Nephron progenitor cell (in vitro differentiated cells): ENCODE measurements at regions not wholly inside any gene's neighbourhood (a gene's known extent, or its start where the extent isn't known, plus 50 kb on each side); places are given as distances from the start of the nearest gene placed in this dataset.

ENCODE experiments used
- DNase-seq: peaks from one replicate; pipeline ENCODE4 v3.0.0; 2021
- H3K27ac Mint-ChIP-seq: 2 replicates; pipeline ENCODE4 v1.8.0; 2021; ENCODE audit warnings: mild to moderate bottlenecking, moderate library complexity, mixed read lengths
- H3K27me3 Mint-ChIP-seq: 2 replicates; pipeline ENCODE4 v1.8.0; 2021; ENCODE audit warnings: mild to moderate bottlenecking, low read depth, mixed read lengths; ENCODE audit not compliant: poor library complexity
- H3K36me3 Mint-ChIP-seq: 2 replicates; pipeline ENCODE4 v1.8.0; 2021; ENCODE audit warnings: low read depth, mixed read lengths
- H3K4me1 Mint-ChIP-seq: 2 replicates; pipeline ENCODE4 v1.8.0; 2021; ENCODE audit warnings: mixed read lengths
- H3K4me3 Mint-ChIP-seq: 2 replicates; pipeline ENCODE4 v1.8.0; 2021; ENCODE audit warnings: mild to moderate bottlenecking, moderate library complexity, mixed read lengths
- H3K9me3 Mint-ChIP-seq: 2 replicates; pipeline ENCODE4 v1.8.0; 2021; ENCODE audit warnings: mild to moderate bottlenecking, moderate library complexity, mixed read lengths
- TF ChIP-seq, protein P1 (sequence below): fragments of 200-600 bp; sonication (generic); IDR thresholded peaks from 2 replicates; pipeline ENCODE4 v1.5.0; 2021; ENCODE audit warnings: antibody characterized with exemption

DNA sequence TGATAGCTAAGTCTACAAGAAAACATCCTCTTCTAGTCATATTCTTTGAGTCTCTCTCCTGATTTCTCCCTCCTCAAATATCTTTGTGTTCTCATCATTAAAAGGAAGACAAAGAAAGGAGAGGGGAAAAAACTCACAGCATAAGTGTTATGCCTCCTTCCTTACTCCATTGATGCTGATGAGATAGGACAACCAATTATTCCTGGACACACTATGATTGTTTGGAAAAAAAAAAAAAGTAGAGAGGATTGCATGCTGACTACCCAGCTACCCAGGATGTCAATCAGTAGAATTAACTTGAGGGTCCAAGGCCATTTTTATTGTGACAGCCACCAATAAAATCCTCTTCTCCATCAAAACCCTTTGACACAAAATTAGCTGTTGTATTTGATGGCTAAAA lies 299.1 kb upstream of the CDH8 start:
- H3K27ac Mint-ChIP-seq = no peak overlapping the region
- no peaks in the 10 kb centered on the region for H3K36me3 Mint-ChIP-seq
- H3K27me3 Mint-ChIP-seq = no peaks in the 10 kb centered on the region
- no peak overlapping the region for H3K4me3 Mint-ChIP-seq
- no peaks in the 10 kb centered on the region for H3K4me1 Mint-ChIP-seq
- no peaks in the 10 kb centered on the region for H3K9me3 Mint-ChIP-seq
- DNase-seq = no peak
- TF ChIP-seq, protein P1, sequence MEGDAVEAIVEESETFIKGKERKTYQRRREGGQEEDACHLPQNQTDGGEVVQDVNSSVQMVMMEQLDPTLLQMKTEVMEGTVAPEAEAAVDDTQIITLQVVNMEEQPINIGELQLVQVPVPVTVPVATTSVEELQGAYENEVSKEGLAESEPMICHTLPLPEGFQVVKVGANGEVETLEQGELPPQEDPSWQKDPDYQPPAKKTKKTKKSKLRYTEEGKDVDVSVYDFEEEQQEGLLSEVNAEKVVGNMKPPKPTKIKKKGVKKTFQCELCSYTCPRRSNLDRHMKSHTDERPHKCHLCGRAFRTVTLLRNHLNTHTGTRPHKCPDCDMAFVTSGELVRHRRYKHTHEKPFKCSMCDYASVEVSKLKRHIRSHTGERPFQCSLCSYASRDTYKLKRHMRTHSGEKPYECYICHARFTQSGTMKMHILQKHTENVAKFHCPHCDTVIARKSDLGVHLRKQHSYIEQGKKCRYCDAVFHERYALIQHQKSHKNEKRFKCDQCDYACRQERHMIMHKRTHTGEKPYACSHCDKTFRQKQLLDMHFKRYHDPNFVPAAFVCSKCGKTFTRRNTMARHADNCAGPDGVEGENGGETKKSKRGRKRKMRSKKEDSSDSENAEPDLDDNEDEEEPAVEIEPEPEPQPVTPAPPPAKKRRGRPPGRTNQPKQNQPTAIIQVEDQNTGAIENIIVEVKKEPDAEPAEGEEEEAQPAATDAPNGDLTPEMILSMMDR = no peak

DNA sequence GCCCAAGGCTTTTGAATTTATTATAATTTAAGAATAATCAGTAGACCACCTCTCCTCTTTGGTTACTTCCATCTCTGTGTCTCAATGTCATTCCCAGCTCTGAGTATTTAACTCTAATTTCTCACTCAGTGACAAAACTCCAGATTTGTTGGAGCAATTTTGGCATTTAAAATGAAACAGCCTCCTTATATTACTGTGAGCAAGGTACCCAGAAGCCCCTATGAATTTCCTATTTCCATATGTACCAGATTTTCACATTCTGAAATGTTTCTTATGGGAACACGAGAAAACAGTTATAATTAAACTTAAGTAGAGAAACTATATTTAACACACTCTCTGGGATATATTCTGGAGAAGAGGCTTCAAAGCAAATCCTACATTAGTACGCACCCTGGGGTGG lies 285.4 kb upstream of the CDH8 start:
- TF ChIP-seq, protein P1 = no peak
- H3K27ac Mint-ChIP-seq = no peak overlapping the region
- no peak for DNase-seq
- no peak overlapping the region for H3K4me3 Mint-ChIP-seq
- no peaks in the 10 kb centered on the region for H3K4me1 Mint-ChIP-seq
- no peaks in the 10 kb centered on the region for H3K36me3 Mint-ChIP-seq
- H3K27me3 Mint-ChIP-seq = peaks cover 3% of the 10 kb centered on the region
- H3K9me3 Mint-ChIP-seq = no peaks in the 10 kb centered on the region

DNA sequence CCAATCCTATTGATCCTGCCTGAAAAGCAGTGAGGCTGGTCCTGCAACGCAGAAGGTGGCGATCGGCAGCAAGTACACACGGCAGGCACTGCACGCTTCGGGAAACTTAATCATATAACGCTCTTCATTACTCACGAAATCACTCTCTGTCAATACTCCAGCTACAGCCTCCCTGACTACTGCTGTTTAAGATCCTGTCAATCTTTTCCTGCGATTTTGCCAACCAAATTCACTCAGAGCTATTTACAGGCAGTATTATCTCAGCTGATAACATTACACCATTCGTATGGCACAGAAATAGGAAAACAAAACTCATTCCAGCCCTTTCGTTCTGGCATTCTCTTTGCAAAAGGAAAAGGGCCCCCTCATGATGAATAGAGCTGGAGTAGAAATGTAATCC lies 262.4 kb upstream of the CDH8 start:
- no peak for DNase-seq
- Mint-ChIP-seq H3K27ac (no peak overlapping the region), H3K36me3 (no peaks in the 10 kb centered on the region), H3K27me3 (no peaks in the 10 kb centered on the region), H3K9me3 (no peaks in the 10 kb centered on the region), H3K4me1 (no peaks in the 10 kb centered on the region), H3K4me3 (no peak overlapping the region)
- TF ChIP-seq, protein P1 = no peak

DNA sequence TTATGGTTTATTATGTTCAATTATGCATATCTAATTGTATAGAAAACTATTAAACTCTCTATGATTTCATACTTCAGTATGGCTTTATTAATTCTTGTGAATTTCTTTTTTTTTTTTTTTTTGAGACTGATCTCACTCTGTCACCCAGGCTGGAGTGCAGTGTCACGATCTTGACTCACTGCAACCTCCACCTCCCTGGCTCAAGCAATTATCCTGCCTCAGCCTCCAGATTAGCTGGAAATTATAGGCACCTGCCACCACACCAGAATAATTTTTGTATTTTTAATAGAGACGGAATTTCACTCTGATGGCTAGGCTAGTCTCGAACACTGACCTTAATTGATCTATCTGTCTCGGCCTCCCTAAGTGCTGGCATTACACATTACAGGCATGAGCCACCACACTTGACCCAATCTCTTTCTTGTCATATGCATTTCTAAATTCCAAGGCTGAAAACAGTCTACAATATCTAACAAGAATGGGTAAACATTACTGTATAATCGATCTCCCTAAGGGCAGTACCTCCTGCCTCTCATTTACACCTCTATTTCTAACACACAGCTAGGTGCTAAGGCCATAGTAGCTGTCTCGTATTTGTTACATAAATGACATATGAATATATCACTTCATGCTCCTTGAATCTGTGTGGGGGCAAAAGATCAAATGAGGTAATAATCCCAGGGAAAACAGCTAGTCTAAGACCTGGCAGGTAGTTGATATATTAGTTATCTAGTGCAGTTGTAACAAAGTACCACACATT lies 258.2 kb upstream of the CDH8 start:
- no peak overlapping the region for H3K4me3 Mint-ChIP-seq

DNA sequence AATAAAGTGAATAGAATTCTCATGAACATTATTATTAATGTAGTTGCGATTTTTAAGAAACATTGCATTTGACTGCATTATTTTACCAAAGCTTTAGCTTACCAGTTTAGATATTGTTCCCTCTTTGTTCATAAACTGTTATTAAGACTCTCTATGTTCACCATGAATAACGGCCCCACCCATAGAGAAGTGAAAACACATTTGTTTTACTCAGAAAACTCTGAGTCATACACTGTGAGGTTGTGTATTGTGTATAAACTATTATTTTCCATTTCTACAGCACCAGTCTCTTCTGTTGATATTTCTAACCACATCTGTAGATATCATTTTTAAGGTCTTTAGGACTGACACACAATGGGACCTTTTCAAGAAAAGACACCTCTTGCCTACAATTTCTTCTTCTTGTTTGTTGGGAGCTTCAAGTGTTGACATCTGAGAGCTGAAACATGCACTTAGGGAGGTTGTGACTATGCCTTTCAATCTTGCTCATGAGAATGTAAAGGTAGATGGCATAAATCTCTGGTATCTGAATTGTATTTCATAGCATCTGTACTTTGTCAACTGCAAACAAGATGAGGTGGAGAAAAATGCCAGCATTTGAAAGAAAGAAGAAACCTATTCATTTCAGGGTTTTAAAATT lies 252.9 kb upstream of the CDH8 start:
- H3K4me1 Mint-ChIP-seq = no peaks in the 10 kb centered on the region
- no peak overlapping the region for H3K27ac Mint-ChIP-seq
- TF ChIP-seq, protein P1 = no peak
- peaks cover 4% of the 10 kb centered on the region for H3K9me3 Mint-ChIP-seq
- no peak for DNase-seq
- H3K4me3 Mint-ChIP-seq = no peak overlapping the region
- no peaks in the 10 kb centered on the region for H3K36me3 Mint-ChIP-seq
- no peaks in the 10 kb centered on the region for H3K27me3 Mint-ChIP-seq

More for the DNA sequence above, 258.2 kb upstream of the CDH8 start:
- TF ChIP-seq, protein P1 = no peak
- no peaks in the 10 kb centered on the region for H3K36me3 Mint-ChIP-seq
- H3K27me3 Mint-ChIP-seq = no peaks in the 10 kb centered on the region
- DNase-seq = no peak
- H3K27ac Mint-ChIP-seq = no peak overlapping the region
- no peaks in the 10 kb centered on the region for H3K4me1 Mint-ChIP-seq
- no peaks in the 10 kb centered on the region for H3K9me3 Mint-ChIP-seq

DNA sequence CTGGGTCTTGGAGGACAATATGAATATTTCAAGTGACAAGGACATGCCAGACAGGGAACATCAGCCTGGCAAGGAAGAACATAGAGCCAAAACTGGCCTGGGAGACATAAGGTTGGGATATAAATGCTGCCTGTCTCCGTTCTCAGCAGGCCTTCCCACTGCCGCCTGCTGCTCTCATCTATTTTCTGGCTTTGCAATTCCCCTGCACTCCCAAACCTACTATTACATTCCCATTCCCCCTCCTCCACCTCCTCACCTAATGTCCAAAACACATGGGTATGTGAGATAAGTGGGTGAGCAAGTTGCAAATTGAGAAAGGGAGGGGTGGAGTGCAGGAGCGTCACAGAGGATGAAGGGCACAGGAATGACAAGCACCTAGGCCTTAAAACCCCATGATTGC lies 244.3 kb upstream of the CDH8 start:
- no peaks in the 10 kb centered on the region for H3K27me3 Mint-ChIP-seq
- H3K36me3 Mint-ChIP-seq = no peaks in the 10 kb centered on the region
- H3K9me3 Mint-ChIP-seq = no peaks in the 10 kb centered on the region
- no peak for DNase-seq
- H3K27ac Mint-ChIP-seq = no peak overlapping the region
- TF ChIP-seq, protein P1 = no peak
- H3K4me3 Mint-ChIP-seq = no peak overlapping the region
- H3K4me1 Mint-ChIP-seq = no peaks in the 10 kb centered on the region
